Gastroesophageal sphincter (tissue), 3 donors: ENCODE measurements at regions not wholly inside any gene's neighbourhood (a gene's known extent, or its start where the extent isn't known, plus 50 kb on each side); places are given as distances from the start of the nearest gene placed in this dataset.

Experiments used
- POLR2A ChIP-seq, 2 donors: fragments of 450-650 bp; IDR thresholded peaks; one replicate each; pipeline ENCODE4 v1.6.1; 2017; ENCODE audit warnings: antibody characterized with exemption in 2 of 2, mild to moderate bottlenecking in 2 of 2, moderate library complexity in 1 of 2
- TF ChIP-seq, protein P1 (sequence below), 4 experiments: fragments of 200-600 bp in 2 of 4; fragments of 450-650 bp in 2 of 4; sonication (generic) in 1 of 4; IDR thresholded peaks; one replicate each; pipeline ENCODE4 v1.5.1; 2017 to 2019; ENCODE audit warnings: antibody characterized with exemption in 4 of 4, mild to moderate bottlenecking in 2 of 4, moderate library complexity in 2 of 4

DNA sequence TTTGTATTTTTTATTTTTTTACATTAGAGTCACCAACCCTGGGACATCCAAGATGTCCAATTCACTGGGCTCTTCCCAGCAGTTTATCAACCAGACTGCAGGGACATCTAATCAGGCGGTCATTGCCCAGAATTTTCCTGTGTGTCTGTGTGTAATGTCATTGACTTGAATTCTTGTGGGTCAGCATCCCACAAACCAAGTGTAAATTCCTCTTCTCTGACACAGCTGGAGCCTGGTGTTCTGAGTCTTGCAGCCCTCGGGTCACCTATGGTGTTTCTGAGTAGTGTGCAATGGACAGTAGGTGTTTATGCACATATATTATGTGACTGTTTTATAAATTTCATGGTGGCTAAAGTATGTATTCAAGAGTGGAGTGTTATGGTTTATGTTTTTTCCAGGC is 815.7 kb downstream of the SEMA5A start:
- TF ChIP-seq, protein P1, sequence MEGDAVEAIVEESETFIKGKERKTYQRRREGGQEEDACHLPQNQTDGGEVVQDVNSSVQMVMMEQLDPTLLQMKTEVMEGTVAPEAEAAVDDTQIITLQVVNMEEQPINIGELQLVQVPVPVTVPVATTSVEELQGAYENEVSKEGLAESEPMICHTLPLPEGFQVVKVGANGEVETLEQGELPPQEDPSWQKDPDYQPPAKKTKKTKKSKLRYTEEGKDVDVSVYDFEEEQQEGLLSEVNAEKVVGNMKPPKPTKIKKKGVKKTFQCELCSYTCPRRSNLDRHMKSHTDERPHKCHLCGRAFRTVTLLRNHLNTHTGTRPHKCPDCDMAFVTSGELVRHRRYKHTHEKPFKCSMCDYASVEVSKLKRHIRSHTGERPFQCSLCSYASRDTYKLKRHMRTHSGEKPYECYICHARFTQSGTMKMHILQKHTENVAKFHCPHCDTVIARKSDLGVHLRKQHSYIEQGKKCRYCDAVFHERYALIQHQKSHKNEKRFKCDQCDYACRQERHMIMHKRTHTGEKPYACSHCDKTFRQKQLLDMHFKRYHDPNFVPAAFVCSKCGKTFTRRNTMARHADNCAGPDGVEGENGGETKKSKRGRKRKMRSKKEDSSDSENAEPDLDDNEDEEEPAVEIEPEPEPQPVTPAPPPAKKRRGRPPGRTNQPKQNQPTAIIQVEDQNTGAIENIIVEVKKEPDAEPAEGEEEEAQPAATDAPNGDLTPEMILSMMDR (IDR thresholded peaks at IDR 0.05): no peak
- no peak for TF ChIP-seq POLR2A (IDR thresholded peaks at IDR 0.05)
